Upper lobe of left lung (tissue), 6 donors: ENCODE measurements at regions not wholly inside any gene's neighbourhood (a gene's known extent, or its start where the extent isn't known, plus 50 kb on each side); places are given as distances from the start of the nearest gene placed in this dataset.

ENCODE experiments used
- ATAC-seq, 2 donors: fragments of 200-7000 bp; cut with Tn5 transposase; one replicate each; pipeline ENCODE4 v1.9.1; 2022; ENCODE audit warnings: mild to moderate bottlenecking in 2 of 2, moderate library complexity in 2 of 2; ENCODE audit not compliant: low FRiP score in 2 of 2
- DNase-seq, 2 donors: peaks; one replicate each; pipeline ENCODE4 v3.0.0-alpha.2; 2019 to 2020
- H3K27ac ChIP-seq, 4 donors: fragments of 200-600 bp; sonication (generic); one replicate each; pipeline ENCODE4 v1.5.1; 2016 to 2019
- H3K27me3 ChIP-seq, 4 donors: fragments of 200-600 bp; sonication (generic); one replicate each; pipeline ENCODE4 v1.5.1; 2017 to 2019
- H3K36me3 ChIP-seq, 4 donors: fragments of 200-600 bp; sonication (generic); one replicate each; pipeline ENCODE4 v1.5.1; 2016 to 2019
- H3K4me1 ChIP-seq, 4 donors: fragments of 200-600 bp; sonication (generic); one replicate each; pipeline ENCODE4 v1.5.1; 2018 to 2019
- H3K4me3 ChIP-seq, 4 donors: fragments of 200-600 bp; sonication (generic); one replicate each; pipeline ENCODE4 v1.5.1; 2017 to 2019; ENCODE audit warnings: mild to moderate bottlenecking in 2 of 4, moderate library complexity in 1 of 4
- H3K9me3 ChIP-seq, 4 donors: fragments of 200-600 bp; sonication (generic); one replicate each; pipeline ENCODE4 v1.5.1; 2018 to 2019
- CTCF ChIP-seq, 6 experiments: fragments of 450-650 bp in 4 of 6; fragments of 200-600 bp in 2 of 6; sonication (generic) in 2 of 6; IDR thresholded peaks; one replicate each; pipeline ENCODE4 v1.5.1; 2016 to 2019; ENCODE audit warnings: antibody characterized with exemption in 6 of 6
- EP300 ChIP-seq, 4 donors: sonication (generic); formaldehyde crosslinking; IDR thresholded peaks; one replicate each; pipeline ENCODE4 v1.5.1; 2017; ENCODE audit warnings: antibody characterized with exemption in 4 of 4, control low read depth in 2 of 4
- POLR2A ChIP-seq, 4 donors: fragments of 450-650 bp; IDR thresholded peaks; one replicate each; pipeline ENCODE4 v1.5.1; 2016 to 2017; ENCODE audit warnings: antibody characterized with exemption in 4 of 4, mild to moderate bottlenecking in 2 of 4
- POLR2AphosphoS5 ChIP-seq, 2 donors: sonication (generic); formaldehyde crosslinking; IDR thresholded peaks; one replicate each; pipeline ENCODE4 v1.5.1; 2017; ENCODE audit warnings: antibody characterized with exemption in 2 of 2
- WGBS, 2 donors: methylation state at CpG; one replicate each; pipeline ENCODE4 v1.1.5; 2017 to 2018; 5-methylcytosine and 5-hydroxymethylcytosine counted together
- donor health status: DM: no; HTN: no; CAD: no; lungs with moderate emphysema.
- donor health status: DM: no; HTN: yes; CAD: no; lungs with severe emphysema.

- Histone ChIP-seq H3K27me3 (no peaks in the 10 kb centered on the region), H3K36me3 (no peaks in the 10 kb centered on the region), H3K27ac (no peak overlapping the region), H3K9me3 (peaks cover 0 to 93% (median 40%) of the 10 kb centered on the region in 4 donors), H3K4me3 (no peak overlapping the region), H3K4me1 (no peaks in the 10 kb centered on the region)
- no peak for DNase-seq
- no peak for ATAC-seq
- WGBS, 2 donors, result 70 to 73% methylated on average over 48 to 53 of the region's 56 CpGs
- TF ChIP-seq POLR2A (IDR thresholded peaks at IDR 0.05) (no peak), POLR2AphosphoS5 (IDR thresholded peaks at IDR 0.05) (no peak), EP300 (IDR thresholded peaks at IDR 0.05) (no peak), CTCF (IDR thresholded peaks at IDR 0.05) (no peak)
Observed at GRCh38 chr12:34350092-34351041, 328.1 kb downstream of the ALG10 start.

GRCh38 chr12:34352098-34352497 is 329.8 kb downstream of the ALG10 start:
- DNase-seq, result no peak
- Histone ChIP-seq H3K27ac (no peak overlapping the region), H3K36me3 (no peaks in the 10 kb centered on the region), H3K27me3 (no peaks in the 10 kb centered on the region), H3K9me3 (peaks cover 0 to 83% (median 33%) of the 10 kb centered on the region in 4 donors), H3K4me3 (no peak overlapping the region), H3K4me1 (no peaks in the 10 kb centered on the region)
- ATAC-seq, result no peak
- WGBS, 2 donors, result 70 to 79% methylated on average over 21 to 22 of the region's 23 CpGs
- TF ChIP-seq POLR2A (IDR thresholded peaks at IDR 0.05) (no peak), CTCF (IDR thresholded peaks at IDR 0.05) (no peak)

- ATAC-seq (no peak), DNase-seq (no peak)
- Histone ChIP-seq H3K36me3 (no peaks in the 10 kb centered on the region), H3K4me1 (no peaks in the 10 kb centered on the region), H3K9me3 (peaks cover 0 to 83% (median 31%) of the 10 kb centered on the region in 4 donors), H3K27ac (no peak overlapping the region), H3K4me3 (no peak overlapping the region), H3K27me3 (no peaks in the 10 kb centered on the region)
- WGBS, 2 donors, result 60 to 69% methylated on average over 51 of the region's 55 CpGs
- TF ChIP-seq EP300 (IDR thresholded peaks at IDR 0.05), result no peak
- TF ChIP-seq POLR2AphosphoS5 (IDR thresholded peaks at IDR 0.05), result no peak
- TF ChIP-seq POLR2A (IDR thresholded peaks at IDR 0.05), result no peak
- TF ChIP-seq CTCF (IDR thresholded peaks at IDR 0.05), result no peak
Observed at GRCh38 chr12:34354239-34355200, 332.2 kb downstream of the ALG10 start.

- DNase-seq (no peak), ATAC-seq (no peak)
- Histone ChIP-seq H3K36me3 (no peaks in the 10 kb centered on the region), H3K27ac (no peak overlapping the region), H3K27me3 (no peaks in the 10 kb centered on the region), H3K4me3 (no peak overlapping the region), H3K9me3 (peaks cover 0 to 83% (median 26%) of the 10 kb centered on the region in 4 donors), H3K4me1 (no peaks in the 10 kb centered on the region)
- TF ChIP-seq CTCF (IDR thresholded peaks at IDR 0.05), result no peak
- TF ChIP-seq POLR2A (IDR thresholded peaks at IDR 0.05), result no peak
- no peak for TF ChIP-seq EP300 (IDR thresholded peaks at IDR 0.05)
- no peak for TF ChIP-seq POLR2AphosphoS5 (IDR thresholded peaks at IDR 0.05)
- WGBS, 2 donors, result 62 to 80% methylated on average over 38 to 39 of the region's 39 CpGs
Observed at GRCh38 chr12:34356233-34356987, 334.1 kb downstream of the ALG10 start.
